Upper lobe of left lung (tissue), 6 donors: ENCODE measurements at regions not wholly inside any gene's neighbourhood (a gene's known extent, or its start where the extent isn't known, plus 50 kb on each side); places are given as distances from the start of the nearest gene placed in this dataset.

Source experiments
- ATAC-seq, 2 donors: fragments of 200-7000 bp; cut with Tn5 transposase; one replicate each; pipeline ENCODE4 v1.9.1; 2022; ENCODE audit warnings: mild to moderate bottlenecking in 2 of 2, moderate library complexity in 2 of 2; ENCODE audit not compliant: low FRiP score in 2 of 2
- DNase-seq, 2 donors: peaks; one replicate each; pipeline ENCODE4 v3.0.0-alpha.2; 2019 to 2020
- H3K27ac ChIP-seq, 4 donors: fragments of 200-600 bp; sonication (generic); one replicate each; pipeline ENCODE4 v1.5.1; 2016 to 2019
- H3K27me3 ChIP-seq, 4 donors: fragments of 200-600 bp; sonication (generic); one replicate each; pipeline ENCODE4 v1.5.1; 2017 to 2019
- H3K36me3 ChIP-seq, 4 donors: fragments of 200-600 bp; sonication (generic); one replicate each; pipeline ENCODE4 v1.5.1; 2016 to 2019
- H3K4me1 ChIP-seq, 4 donors: fragments of 200-600 bp; sonication (generic); one replicate each; pipeline ENCODE4 v1.5.1; 2018 to 2019
- H3K4me3 ChIP-seq, 4 donors: fragments of 200-600 bp; sonication (generic); one replicate each; pipeline ENCODE4 v1.5.1; 2017 to 2019; ENCODE audit warnings: mild to moderate bottlenecking in 2 of 4, moderate library complexity in 1 of 4
- H3K9me3 ChIP-seq, 4 donors: fragments of 200-600 bp; sonication (generic); one replicate each; pipeline ENCODE4 v1.5.1; 2018 to 2019
- EP300 ChIP-seq, 4 donors: sonication (generic); formaldehyde crosslinking; IDR thresholded peaks; one replicate each; pipeline ENCODE4 v1.5.1; 2017; ENCODE audit warnings: antibody characterized with exemption in 4 of 4, control low read depth in 2 of 4
- POLR2A ChIP-seq, 4 donors: fragments of 450-650 bp; IDR thresholded peaks; one replicate each; pipeline ENCODE4 v1.5.1; 2016 to 2017; ENCODE audit warnings: antibody characterized with exemption in 4 of 4, mild to moderate bottlenecking in 2 of 4
- POLR2AphosphoS5 ChIP-seq, 2 donors: sonication (generic); formaldehyde crosslinking; IDR thresholded peaks; one replicate each; pipeline ENCODE4 v1.5.1; 2017; ENCODE audit warnings: antibody characterized with exemption in 2 of 2
- WGBS, 2 donors: methylation state at CpG; one replicate each; pipeline ENCODE4 v1.1.5; 2017 to 2018; 5-methylcytosine and 5-hydroxymethylcytosine counted together
- TF ChIP-seq, protein P1 (sequence below), 6 experiments: fragments of 450-650 bp in 4 of 6; fragments of 200-600 bp in 2 of 6; sonication (generic) in 2 of 6; IDR thresholded peaks; one replicate each; pipeline ENCODE4 v1.5.1; 2016 to 2019; ENCODE audit warnings: antibody characterized with exemption in 6 of 6
- donor health status: DM: no; HTN: no; CAD: no; lungs with moderate emphysema.
- donor health status: DM: no; HTN: yes; CAD: no; lungs with severe emphysema.

- Histone ChIP-seq H3K9me3 (no peaks in the 10 kb centered on the region), H3K36me3 (no peaks in the 10 kb centered on the region), H3K4me1 (no peaks in the 10 kb centered on the region), H3K4me3 (no peak overlapping the region), H3K27ac (no peak overlapping the region), H3K27me3 (no peaks in the 10 kb centered on the region)
- ATAC-seq (no peak), DNase-seq (no peak)
- TF ChIP-seq POLR2A (IDR thresholded peaks at IDR 0.05): no peak
- no peak for TF ChIP-seq EP300 (IDR thresholded peaks at IDR 0.05)
- TF ChIP-seq POLR2AphosphoS5 (IDR thresholded peaks at IDR 0.05): no peak
- TF ChIP-seq, protein P1, sequence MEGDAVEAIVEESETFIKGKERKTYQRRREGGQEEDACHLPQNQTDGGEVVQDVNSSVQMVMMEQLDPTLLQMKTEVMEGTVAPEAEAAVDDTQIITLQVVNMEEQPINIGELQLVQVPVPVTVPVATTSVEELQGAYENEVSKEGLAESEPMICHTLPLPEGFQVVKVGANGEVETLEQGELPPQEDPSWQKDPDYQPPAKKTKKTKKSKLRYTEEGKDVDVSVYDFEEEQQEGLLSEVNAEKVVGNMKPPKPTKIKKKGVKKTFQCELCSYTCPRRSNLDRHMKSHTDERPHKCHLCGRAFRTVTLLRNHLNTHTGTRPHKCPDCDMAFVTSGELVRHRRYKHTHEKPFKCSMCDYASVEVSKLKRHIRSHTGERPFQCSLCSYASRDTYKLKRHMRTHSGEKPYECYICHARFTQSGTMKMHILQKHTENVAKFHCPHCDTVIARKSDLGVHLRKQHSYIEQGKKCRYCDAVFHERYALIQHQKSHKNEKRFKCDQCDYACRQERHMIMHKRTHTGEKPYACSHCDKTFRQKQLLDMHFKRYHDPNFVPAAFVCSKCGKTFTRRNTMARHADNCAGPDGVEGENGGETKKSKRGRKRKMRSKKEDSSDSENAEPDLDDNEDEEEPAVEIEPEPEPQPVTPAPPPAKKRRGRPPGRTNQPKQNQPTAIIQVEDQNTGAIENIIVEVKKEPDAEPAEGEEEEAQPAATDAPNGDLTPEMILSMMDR (IDR thresholded peaks at IDR 0.05): no peak
- WGBS, 2 donors: 67 to 78% methylated on average over 5 of the region's 5 CpGs
Measured at GRCh38 chr4:181820553-181820952, 422.6 kb upstream of the TENM3 start.

GRCh38 chr4:181821039-181822004 lies 421.9 kb upstream of the TENM3 start:
- no peaks in the 10 kb centered on the region for H3K4me1 ChIP-seq
- DNase-seq (no peak), ATAC-seq (no peak)
- no peak overlapping the region for H3K27ac ChIP-seq
- H3K9me3 ChIP-seq: no peaks in the 10 kb centered on the region
- H3K36me3 ChIP-seq: no peaks in the 10 kb centered on the region
- no peak overlapping the region for H3K4me3 ChIP-seq
- 56% methylated on average over 11 of the region's 11 CpGs for WGBS, 2 donors
- H3K27me3 ChIP-seq: no peaks in the 10 kb centered on the region
- no peak for TF ChIP-seq POLR2A (IDR thresholded peaks at IDR 0.05)
- no peak for TF ChIP-seq POLR2AphosphoS5 (IDR thresholded peaks at IDR 0.05)
- TF ChIP-seq, protein P1 (IDR thresholded peaks at IDR 0.05): no peak
- no peak for TF ChIP-seq EP300 (IDR thresholded peaks at IDR 0.05)

DNA sequence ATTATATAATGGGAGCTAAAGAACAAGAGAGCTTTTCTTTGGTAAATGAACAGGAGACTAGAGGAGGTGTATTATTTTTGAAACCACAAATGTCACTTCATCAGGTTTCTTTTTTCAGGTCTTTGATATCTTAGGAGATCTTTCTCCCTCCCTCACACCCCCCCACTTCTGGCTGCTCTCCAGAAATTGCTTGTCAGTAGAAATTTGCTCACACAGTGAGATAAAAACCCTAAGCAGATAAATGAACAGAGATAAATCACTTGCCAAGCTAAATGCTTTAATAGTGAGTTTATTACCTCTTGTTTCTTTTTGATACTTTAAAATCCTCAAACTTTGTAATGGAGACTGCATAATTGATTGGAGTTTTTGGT lies 421.2 kb upstream of the TENM3 start:
- Histone ChIP-seq H3K4me3 (no peak overlapping the region), H3K27me3 (no peaks in the 10 kb centered on the region), H3K36me3 (no peaks in the 10 kb centered on the region), H3K4me1 (no peaks in the 10 kb centered on the region), H3K9me3 (no peaks in the 10 kb centered on the region), H3K27ac (no peak overlapping the region)
- no peak for ATAC-seq
- TF ChIP-seq POLR2AphosphoS5 (IDR thresholded peaks at IDR 0.05): no peak
- DNase-seq: no peak

GRCh38 chr4:181823183-181823582 lies 420.0 kb upstream of the TENM3 start:
- no peak overlapping the region for H3K27ac ChIP-seq
- no peak overlapping the region for H3K4me3 ChIP-seq
- no peaks in the 10 kb centered on the region for H3K4me1 ChIP-seq
- WGBS, 2 donors: 35 to 56% methylated on average over 1 of the region's 1 CpG
- no peaks in the 10 kb centered on the region for H3K36me3 ChIP-seq
- DNase-seq (no peak), ATAC-seq (no peak)
- no peaks in the 10 kb centered on the region for H3K9me3 ChIP-seq
- H3K27me3 ChIP-seq: no peaks in the 10 kb centered on the region
- TF ChIP-seq POLR2AphosphoS5 (IDR thresholded peaks at IDR 0.05) (no peak), POLR2A (IDR thresholded peaks at IDR 0.05) (no peak), EP300 (IDR thresholded peaks at IDR 0.05) (no peak)
- TF ChIP-seq, protein P1 (IDR thresholded peaks at IDR 0.05): no peak

DNA sequence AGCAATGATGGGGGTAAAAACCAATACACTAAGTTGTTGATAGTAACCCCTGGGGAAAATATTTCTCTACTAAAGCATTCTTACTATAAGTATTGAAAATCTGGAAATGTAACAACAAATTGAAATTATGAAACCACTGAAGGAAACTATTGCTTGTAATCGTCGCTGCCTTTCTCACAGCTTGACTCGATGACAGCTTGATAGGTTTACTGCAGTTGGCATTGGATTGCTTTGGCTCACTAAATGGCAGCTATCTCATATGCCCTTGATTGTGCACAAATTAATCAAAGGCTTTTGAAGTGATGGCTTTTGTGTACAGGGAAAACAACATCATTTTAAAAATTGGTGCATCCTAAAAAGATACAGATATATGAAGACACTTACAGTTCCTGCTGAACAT lies 419.6 kb upstream of the TENM3 start:
- ATAC-seq (no peak), DNase-seq (no peak)
- no peak for TF ChIP-seq POLR2AphosphoS5 (IDR thresholded peaks at IDR 0.05)
- no peak for TF ChIP-seq EP300 (IDR thresholded peaks at IDR 0.05)
- no peak for TF ChIP-seq POLR2A (IDR thresholded peaks at IDR 0.05)
- TF ChIP-seq, protein P1 (IDR thresholded peaks at IDR 0.05): no peak
- Histone ChIP-seq H3K36me3 (no peaks in the 10 kb centered on the region), H3K27ac (no peak overlapping the region), H3K9me3 (no peaks in the 10 kb centered on the region), H3K4me3 (no peak overlapping the region), H3K27me3 (no peaks in the 10 kb centered on the region), H3K4me1 (no peaks in the 10 kb centered on the region)
- WGBS, 2 donors: 75% methylated on average over 3 of the region's 3 CpGs
